DND-41 (cell line): ENCODE measurements at regions not wholly inside any gene's neighbourhood (a gene's known extent, or its start where the extent isn't known, plus 50 kb on each side); places are given as distances from the start of the nearest gene placed in this dataset.
A peak's percentile ranks its signal among the peaks of the same experiment; 100 is the strongest.
"Not testable (repeated sequence)": the region's sequence is repeated elsewhere in the genome, so short reads cannot be mapped to it uniquely, and the experiment has no call there.

Source experiments
- ATAC-seq: fragments of 200-7000 bp; cut with Tn5 transposase; 3 replicates; pipeline ENCODE4 v1.9.1; 2021; ENCODE audit warnings: low read depth; ENCODE audit not compliant: insufficient read depth
- DNase-seq: peaks from one replicate; pipeline ENCODE4 v3.0.0-alpha.2; 2020
- H2AFZ ChIP-seq: 2 replicates; pipeline ENCODE4 v1.6.0; 2012; ENCODE audit warnings: low read depth, low read length
- H3K27ac ChIP-seq: 2 replicates; pipeline ENCODE4 v1.5.1; 2012; ENCODE audit warnings: low read length, inconsistent platforms
- H3K27me3 ChIP-seq: fragments of 200-600 bp; sonication (generic); 2 replicates; pipeline ENCODE4 v1.6.0; 2012; ENCODE audit warnings: low read length, mild to moderate bottlenecking, inconsistent platforms; ENCODE audit not compliant: insufficient read depth, poor library complexity
- H3K36me3 ChIP-seq: 2 replicates; pipeline ENCODE4 v1.5.1; 2012; ENCODE audit warnings: low read length, inconsistent platforms; ENCODE audit not compliant: insufficient read depth
- H3K4me1 ChIP-seq: 2 replicates; pipeline ENCODE4 v1.5.1; 2012; ENCODE audit warnings: mild to moderate bottlenecking, low read length; ENCODE audit not compliant: insufficient read depth
- H3K4me2 ChIP-seq: 2 replicates; pipeline ENCODE4 v1.6.0; 2012; ENCODE audit warnings: mild to moderate bottlenecking, moderate library complexity, low read length, inconsistent platforms; ENCODE audit not compliant: insufficient read depth
- H3K4me3 ChIP-seq, 2 experiments: fragments of 200-600 bp in 1 of 2; shearing (Covaris generic) in 1 of 2; 2 replicates each; pipeline ENCODE4 v1.5.1; 2012 to 2016; ENCODE audit warnings: inconsistent platforms in 2 of 2, low read length in 2 of 2, mild to moderate bottlenecking in 2 of 2, low read depth in 1 of 2, moderate library complexity in 1 of 2
- H3K79me2 ChIP-seq: 2 replicates; pipeline ENCODE4 v1.6.0; 2012; ENCODE audit warnings: low read length, inconsistent platforms; ENCODE audit not compliant: insufficient read depth
- H3K9ac ChIP-seq: 2 replicates; pipeline ENCODE4 v1.6.0; 2012; ENCODE audit warnings: low read depth, mild to moderate bottlenecking, inconsistent platforms, low read length, moderate library complexity
- H3K9me3 ChIP-seq: 2 replicates; pipeline ENCODE4 v1.5.1; 2012; ENCODE audit warnings: low read length, moderate library complexity, mild to moderate bottlenecking, inconsistent platforms; ENCODE audit not compliant: insufficient read depth, severe bottlenecking
- H4K20me1 ChIP-seq: 2 replicates; pipeline ENCODE4 v1.6.0; 2012; ENCODE audit warnings: low read length; ENCODE audit not compliant: insufficient read depth

DNA sequence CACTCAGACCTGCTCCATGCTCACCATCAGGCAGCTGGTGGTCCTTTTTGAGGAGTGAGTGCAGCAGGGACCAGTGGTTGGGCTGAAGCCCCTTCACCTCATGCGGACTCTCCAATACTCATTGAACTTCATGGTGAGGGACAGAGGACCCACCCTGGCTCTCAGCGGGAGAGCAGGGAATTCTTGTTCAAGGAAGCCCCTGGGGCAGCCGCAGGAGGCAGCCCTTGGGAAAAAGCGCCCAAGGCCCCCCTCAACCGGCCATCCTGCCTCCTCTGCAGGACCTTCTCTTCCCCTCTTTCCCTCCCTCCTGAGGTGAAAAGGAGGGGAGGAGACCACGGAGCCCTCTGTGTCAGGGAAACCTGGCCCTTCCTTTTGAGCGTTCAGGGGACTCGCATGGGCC lies 4510.9 kb upstream of the OR11H1 start:
- not testable (repeated sequence) for H4K20me1 ChIP-seq, H3K9me3 ChIP-seq, H3K4me1 ChIP-seq, H3K4me3 ChIP-seq, ATAC-seq, H3K27ac ChIP-seq, H3K4me2 ChIP-seq, H3K79me2 ChIP-seq, H2AFZ ChIP-seq, H3K36me3 ChIP-seq, DNase-seq, H3K9ac ChIP-seq, H3K27me3 ChIP-seq

GRCh38 chr22:11020522-11020921 lies 4507.5 kb upstream of the OR11H1 start:
- not testable (repeated sequence) for H3K79me2 ChIP-seq, H3K4me2 ChIP-seq, H3K4me1 ChIP-seq, H3K27me3 ChIP-seq, H2AFZ ChIP-seq, H3K4me3 ChIP-seq, H3K36me3 ChIP-seq, DNase-seq, H3K27ac ChIP-seq, H4K20me1 ChIP-seq, H3K9me3 ChIP-seq, H3K9ac ChIP-seq
- ATAC-seq, result peak; percentile 27; the same call in 2 of the 3 replicates

DNA sequence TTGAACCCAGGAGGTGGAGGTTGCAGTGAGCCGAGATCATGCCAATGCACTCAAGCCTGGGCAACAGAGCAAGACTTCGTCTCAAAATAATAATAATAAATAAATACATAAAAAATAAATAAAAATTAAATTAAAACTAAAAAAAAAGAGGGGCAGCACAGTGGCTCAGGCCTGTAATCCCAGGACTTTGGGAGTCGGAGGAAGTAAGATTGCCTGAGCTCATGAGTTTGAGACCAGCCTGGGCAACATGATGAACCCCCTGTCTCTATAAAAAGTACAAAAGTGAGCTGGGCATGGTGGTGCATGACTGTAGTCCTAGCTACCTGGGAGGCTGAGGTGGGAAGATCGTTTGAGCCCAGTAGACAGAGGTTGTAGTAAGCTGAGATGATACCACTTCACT lies 4501.5 kb upstream of the OR11H1 start:
- not testable (repeated sequence) for H3K4me2 ChIP-seq, H2AFZ ChIP-seq, H3K36me3 ChIP-seq, H3K9ac ChIP-seq, H3K27me3 ChIP-seq, H3K27ac ChIP-seq, H3K4me1 ChIP-seq, ATAC-seq, H3K79me2 ChIP-seq, H4K20me1 ChIP-seq, H3K4me3 ChIP-seq, DNase-seq
- H3K9me3 ChIP-seq, result peaks cover 22% of the 10 kb centered on the region

DNA sequence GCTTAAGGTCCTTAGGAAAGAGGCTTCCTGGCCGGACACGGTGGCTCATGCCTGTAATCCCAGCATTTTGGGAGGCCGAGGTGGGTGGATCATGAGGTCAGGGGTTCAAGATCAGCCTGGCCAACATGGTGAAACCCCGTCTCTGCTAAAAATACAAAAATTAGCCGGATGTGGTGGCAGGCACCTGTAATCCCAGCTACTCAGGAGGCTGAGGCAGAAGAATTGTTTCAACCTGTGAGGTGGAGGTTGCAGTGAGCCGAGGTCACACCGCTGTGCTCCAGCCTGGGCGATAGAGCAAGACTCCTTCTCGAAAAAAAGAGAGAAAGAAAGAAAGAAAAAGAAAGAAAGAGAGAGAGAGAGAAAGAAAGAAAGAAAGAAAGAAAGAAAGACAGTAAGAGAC lies 4500.9 kb upstream of the OR11H1 start:
- H3K79me2 ChIP-seq, H3K4me1 ChIP-seq, H3K27me3 ChIP-seq, H4K20me1 ChIP-seq, H3K27ac ChIP-seq, ATAC-seq, H3K4me3 ChIP-seq, DNase-seq, H3K36me3 ChIP-seq, H3K9ac ChIP-seq, H2AFZ ChIP-seq, H3K4me2 ChIP-seq: not testable (repeated sequence)
- H3K9me3 ChIP-seq, result peaks cover 23% of the 10 kb centered on the region

DNA sequence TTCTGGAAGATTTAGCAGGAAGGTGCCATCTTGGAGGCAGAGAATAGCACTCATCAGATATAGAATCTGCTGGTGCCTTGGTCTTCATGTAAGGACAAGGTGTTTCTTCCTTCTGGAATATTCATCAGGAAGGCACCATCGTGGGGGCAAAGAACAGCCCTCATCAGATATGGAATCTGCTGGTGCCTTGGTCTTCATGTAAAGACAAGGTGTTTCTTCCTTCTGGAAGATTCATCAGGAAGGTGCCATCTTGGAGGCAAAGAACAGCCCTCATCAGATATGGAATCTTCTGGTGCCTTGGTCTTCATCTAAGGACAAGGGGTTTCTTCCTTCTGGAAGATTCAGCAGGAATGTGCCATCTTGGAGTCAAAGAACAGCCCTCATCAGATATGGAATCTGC lies 4500.5 kb upstream of the OR11H1 start:
- H2AFZ ChIP-seq, H3K4me1 ChIP-seq, H4K20me1 ChIP-seq, ATAC-seq, H3K79me2 ChIP-seq, H3K4me2 ChIP-seq, H3K36me3 ChIP-seq, H3K27ac ChIP-seq, H3K4me3 ChIP-seq, H3K27me3 ChIP-seq, DNase-seq, H3K9ac ChIP-seq: not testable (repeated sequence)
- peaks cover 27% of the 10 kb centered on the region for H3K9me3 ChIP-seq

DNA sequence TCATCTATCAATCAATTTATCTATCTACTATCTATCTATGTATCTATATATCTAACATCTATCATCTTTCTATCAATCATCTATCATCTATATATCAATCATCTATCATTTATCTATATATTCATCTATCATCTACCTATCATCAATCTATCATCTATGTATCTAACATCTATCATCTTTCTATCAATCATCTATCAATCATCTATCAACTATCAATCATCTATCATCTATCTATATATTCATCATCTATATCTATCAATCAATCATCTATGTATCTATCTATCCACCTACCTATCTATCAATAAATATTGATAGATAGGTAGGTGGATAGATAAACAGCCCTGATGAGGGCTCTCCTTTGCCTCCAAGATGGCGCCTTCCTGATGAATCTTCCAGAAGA lies 4499.8 kb upstream of the OR11H1 start:
- H3K9ac ChIP-seq, DNase-seq, H3K27me3 ChIP-seq, H3K27ac ChIP-seq, H2AFZ ChIP-seq, H3K4me3 ChIP-seq, H3K4me2 ChIP-seq, H3K4me1 ChIP-seq, H4K20me1 ChIP-seq, H3K79me2 ChIP-seq, ATAC-seq, H3K36me3 ChIP-seq: not testable (repeated sequence)
- peaks cover 30% of the 10 kb centered on the region for H3K9me3 ChIP-seq

GRCh38 chr22:11029534-11029933 lies 4498.5 kb upstream of the OR11H1 start:
- H3K9ac ChIP-seq, H3K27me3 ChIP-seq, DNase-seq, H3K79me2 ChIP-seq, H3K36me3 ChIP-seq, H4K20me1 ChIP-seq, H3K27ac ChIP-seq, H3K4me2 ChIP-seq, ATAC-seq, H3K4me1 ChIP-seq, H2AFZ ChIP-seq, H3K4me3 ChIP-seq: not testable (repeated sequence)
- peaks cover 37% of the 10 kb centered on the region for H3K9me3 ChIP-seq

- peaks cover 41% of the 10 kb centered on the region for H3K9me3 ChIP-seq
- H3K4me3 ChIP-seq, result not testable (repeated sequence)
These were observed 4498.0 kb upstream of the OR11H1 start for GRCh38 chr22:11029967-11030366.

More at GRCh38 chr22:11029967-11030366, 4498.0 kb upstream of the OR11H1 start:
- DNase-seq, H3K4me2 ChIP-seq, H3K9ac ChIP-seq, ATAC-seq, H3K27ac ChIP-seq, H3K36me3 ChIP-seq, H4K20me1 ChIP-seq, H3K27me3 ChIP-seq, H3K79me2 ChIP-seq, H3K4me1 ChIP-seq, H2AFZ ChIP-seq: not testable (repeated sequence)
